H1 (cell line): ENCODE measurements at regions not wholly inside any gene's neighbourhood (a gene's known extent, or its start where the extent isn't known, plus 50 kb on each side); places are given as distances from the start of the nearest gene placed in this dataset.

Experiments used
- KDM4A ChIP-seq: IDR thresholded peaks from one replicate; pipeline ENCODE4 v1.7.1; 2012; ENCODE audit warnings: low read depth, mild to moderate bottlenecking, moderate library complexity, low read length, inconsistent platforms; ENCODE audit not compliant: severe bottlenecking
- NRF1 ChIP-seq: IDR thresholded peaks from 2 replicates; pipeline ENCODE4 v1.6.1; 2011; ENCODE audit warnings: mild to moderate bottlenecking, low read depth, low read length, improper control_type of control experiment
- SIN3A ChIP-seq, 2 experiments: IDR thresholded peaks in 1 of 2; conservative IDR thresholded peaks in 1 of 2; 2 replicates each; pipeline ENCODE4 v1.6.1; 2011 to 2012; ENCODE audit warnings: low read length in 2 of 2, improper control_type of control experiment in 1 of 2, low read depth in 1 of 2, mild to moderate bottlenecking in 1 of 2
- SP2 ChIP-seq: IDR thresholded peaks from 2 replicates; pipeline ENCODE4 v1.6.1; 2012; ENCODE audit warnings: mild to moderate bottlenecking, low read length, inconsistent platforms
- TF ChIP-seq, protein P1 (sequence below), 3 experiments: IDR thresholded peaks; 1 replicate in 2 of 3; 2 replicates in 1 of 3; pipeline versions ENCODE4 v1.5.1 to v1.6.1; 2011; ENCODE audit warnings: low read length in 3 of 3, mild to moderate bottlenecking in 3 of 3, inconsistent platforms in 2 of 3, low read depth in 1 of 3, moderate library complexity in 1 of 3; ENCODE audit not compliant: insufficient read depth in 1 of 3; ENCODE audit errors: control extremely low read depth in 1 of 3

DNA sequence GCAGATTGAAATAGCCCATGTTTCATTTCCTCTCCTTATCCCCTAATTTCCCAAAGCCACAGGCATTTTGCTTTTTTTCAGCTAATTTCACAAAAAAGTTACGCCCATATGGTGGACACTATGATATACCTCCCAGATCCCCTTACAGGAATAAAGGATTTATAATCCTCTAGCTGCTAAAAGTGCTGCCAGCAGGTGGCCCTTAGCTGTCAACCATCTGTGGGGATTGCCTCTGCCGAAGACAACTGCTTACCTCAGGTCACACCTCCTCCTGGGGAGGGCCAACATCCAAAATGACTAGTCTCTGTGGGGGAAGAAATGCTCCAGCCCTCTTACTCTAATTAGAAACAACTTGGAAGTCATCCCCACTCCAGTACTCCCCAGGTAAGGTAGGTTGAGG is 61.0 kb upstream of the EPB41L3 start (continued):
- TF ChIP-seq, protein P1, sequence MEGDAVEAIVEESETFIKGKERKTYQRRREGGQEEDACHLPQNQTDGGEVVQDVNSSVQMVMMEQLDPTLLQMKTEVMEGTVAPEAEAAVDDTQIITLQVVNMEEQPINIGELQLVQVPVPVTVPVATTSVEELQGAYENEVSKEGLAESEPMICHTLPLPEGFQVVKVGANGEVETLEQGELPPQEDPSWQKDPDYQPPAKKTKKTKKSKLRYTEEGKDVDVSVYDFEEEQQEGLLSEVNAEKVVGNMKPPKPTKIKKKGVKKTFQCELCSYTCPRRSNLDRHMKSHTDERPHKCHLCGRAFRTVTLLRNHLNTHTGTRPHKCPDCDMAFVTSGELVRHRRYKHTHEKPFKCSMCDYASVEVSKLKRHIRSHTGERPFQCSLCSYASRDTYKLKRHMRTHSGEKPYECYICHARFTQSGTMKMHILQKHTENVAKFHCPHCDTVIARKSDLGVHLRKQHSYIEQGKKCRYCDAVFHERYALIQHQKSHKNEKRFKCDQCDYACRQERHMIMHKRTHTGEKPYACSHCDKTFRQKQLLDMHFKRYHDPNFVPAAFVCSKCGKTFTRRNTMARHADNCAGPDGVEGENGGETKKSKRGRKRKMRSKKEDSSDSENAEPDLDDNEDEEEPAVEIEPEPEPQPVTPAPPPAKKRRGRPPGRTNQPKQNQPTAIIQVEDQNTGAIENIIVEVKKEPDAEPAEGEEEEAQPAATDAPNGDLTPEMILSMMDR (IDR thresholded peaks at IDR 0.05; ENCODE audit: control extremely low read depth in 1 of 3, insufficient read depth in 1 of 3, low read depth in 1 of 3, low read length in 3 of 3), result peak in 1 of 3 experiments; percentile 12; a peak in 1 of 4 replicates
- TF ChIP-seq NRF1, result no peak
- TF ChIP-seq SP2, result no peak
- no peak for TF ChIP-seq KDM4A
- no peak for TF ChIP-seq SIN3A (conservative IDR thresholded peaks at IDR 0.05 in 1 of 2, IDR thresholded peaks at IDR 0.05 in 1 of 2; ENCODE audit: low read depth in 1 of 2, low read length in 2 of 2)
